ENCODE measurements at regions not wholly inside any gene's neighbourhood (a gene's known extent, or its start where the extent isn't known, plus 50 kb on each side); places are given as distances from the start of the nearest gene placed in this dataset.
"Not testable (repeated sequence)": the region's sequence is repeated elsewhere in the genome, so short reads cannot be mapped to it uniquely, and the experiment has no call there.

DNA sequence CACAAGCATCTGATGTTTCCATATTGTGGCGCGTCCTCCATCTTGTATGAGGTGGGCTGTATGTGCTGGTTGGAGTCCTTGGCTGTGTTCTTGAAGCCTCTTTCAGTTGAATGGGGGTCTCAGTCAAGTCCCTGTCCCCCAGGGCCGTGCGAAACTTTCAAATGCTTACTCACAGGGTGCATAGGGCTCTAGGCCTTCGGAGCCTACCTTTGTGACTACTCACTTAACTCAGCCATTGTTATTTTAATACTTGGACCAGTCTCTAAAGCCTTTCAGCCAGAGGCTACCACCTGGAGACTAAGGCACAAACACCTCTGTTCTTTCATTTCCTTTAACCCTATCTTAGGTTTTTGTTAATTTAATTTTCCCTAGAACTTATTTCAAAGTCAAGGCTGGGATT lies 785.9 kb downstream of the GATA3 start:
- Mint-ChIP-seq H3K4me3 (ENCODE audit: low read depth) (no peak overlapping the region), H3K4me1 (ENCODE audit: low read depth) (no peaks in the 10 kb centered on the region), H3K27ac (no peak overlapping the region), H3K27me3 (peaks cover 3% of the 10 kb centered on the region), H3K9me3 (ENCODE audit: low read depth) (peaks cover 4% of the 10 kb centered on the region), H3K36me3 (ENCODE audit: insufficient read depth) (peaks cover 3% of the 10 kb centered on the region)
- DNase-seq (ENCODE audit: low spot score, unreplicated experiment) = no peak
- no peak for TF ChIP-seq CTCF (IDR thresholded peaks at IDR 0.05; ENCODE audit: unreplicated experiment)

GRCh38 chr10:8844141-8844540 lies 789.7 kb downstream of the GATA3 start:
- H3K4me3 Mint-ChIP-seq (ENCODE audit: low read depth) = no peak overlapping the region
- TF ChIP-seq CTCF (IDR thresholded peaks at IDR 0.05; ENCODE audit: unreplicated experiment) = no peak
- DNase-seq (ENCODE audit: low spot score, unreplicated experiment) = no peak
- H3K36me3 Mint-ChIP-seq (ENCODE audit: insufficient read depth) = peaks cover 3% of the 10 kb centered on the region
- H3K27ac Mint-ChIP-seq = no peak overlapping the region
- H3K9me3 Mint-ChIP-seq (ENCODE audit: low read depth) = peaks cover 2% of the 10 kb centered on the region
- H3K4me1 Mint-ChIP-seq (ENCODE audit: low read depth) = no peaks in the 10 kb centered on the region
- H3K27me3 Mint-ChIP-seq = peaks cover 7% of the 10 kb centered on the region

GRCh38 chr10:8852546-8852945 lies 798.1 kb downstream of the GATA3 start:
- peaks cover 17% of the 10 kb centered on the region for H3K27me3 Mint-ChIP-seq

GRCh38 chr10:8853048-8853447 lies 798.6 kb downstream of the GATA3 start:
- Mint-ChIP-seq H3K4me1 (ENCODE audit: low read depth) (no peaks in the 10 kb centered on the region), H3K36me3 (ENCODE audit: insufficient read depth) (no peaks in the 10 kb centered on the region), H3K9me3 (ENCODE audit: low read depth) (no peaks in the 10 kb centered on the region), H3K27me3 (peaks cover 18% of the 10 kb centered on the region), H3K4me3 (ENCODE audit: low read depth) (no peak overlapping the region), H3K27ac (no peak overlapping the region)
- DNase-seq (ENCODE audit: low spot score, unreplicated experiment) = no peak
- TF ChIP-seq CTCF (IDR thresholded peaks at IDR 0.05; ENCODE audit: unreplicated experiment) = no peak

More at GRCh38 chr10:8852546-8852945, 798.1 kb downstream of the GATA3 start:
- Mint-ChIP-seq H3K9me3 (ENCODE audit: low read depth) (no peaks in the 10 kb centered on the region), H3K27ac (no peak overlapping the region), H3K4me3 (ENCODE audit: low read depth) (no peak overlapping the region), H3K36me3 (ENCODE audit: insufficient read depth) (no peaks in the 10 kb centered on the region), H3K4me1 (ENCODE audit: low read depth) (no peaks in the 10 kb centered on the region)
- no peak for TF ChIP-seq CTCF (IDR thresholded peaks at IDR 0.05; ENCODE audit: unreplicated experiment)
- DNase-seq (ENCODE audit: low spot score, unreplicated experiment) = no peak

DNA sequence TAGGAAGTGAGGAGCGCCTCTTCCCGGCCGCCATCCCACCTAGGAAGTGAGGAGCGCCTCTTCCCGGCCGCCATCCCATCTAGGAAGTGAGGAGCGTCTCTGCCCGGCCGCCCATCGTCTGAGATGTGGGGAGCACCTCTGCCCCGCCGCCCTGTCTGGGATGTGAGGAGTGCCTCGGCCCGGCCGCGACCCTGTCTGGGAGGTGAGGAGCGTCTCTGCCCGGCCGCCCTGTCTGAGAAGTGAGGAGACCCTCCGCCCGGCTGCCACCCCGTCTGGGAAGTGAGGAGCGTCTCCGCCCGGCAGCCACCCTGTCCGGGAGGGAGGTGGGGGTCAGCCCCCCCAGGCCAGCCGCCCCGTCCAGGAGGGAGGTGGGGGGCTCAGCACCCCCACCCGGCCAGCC lies 814.4 kb downstream of the GATA3 start:
- H3K4me1 Mint-ChIP-seq (ENCODE audit: low read depth); H3K27me3 Mint-ChIP-seq; DNase-seq (ENCODE audit: low spot score, unreplicated experiment); H3K9me3 Mint-ChIP-seq (ENCODE audit: low read depth); H3K27ac Mint-ChIP-seq; H3K4me3 Mint-ChIP-seq (ENCODE audit: low read depth); H3K36me3 Mint-ChIP-seq (ENCODE audit: insufficient read depth): not testable (repeated sequence)

- no peaks in the 10 kb centered on the region for H3K36me3 Mint-ChIP-seq (ENCODE audit: insufficient read depth)
- H3K9me3 Mint-ChIP-seq (ENCODE audit: low read depth) = no peaks in the 10 kb centered on the region
- no peaks in the 10 kb centered on the region for H3K4me1 Mint-ChIP-seq (ENCODE audit: low read depth)
- no peak overlapping the region for H3K27ac Mint-ChIP-seq
- no peak for DNase-seq (ENCODE audit: low spot score, unreplicated experiment)
- peaks cover 15% of the 10 kb centered on the region for H3K27me3 Mint-ChIP-seq
- no peak overlapping the region for H3K4me3 Mint-ChIP-seq (ENCODE audit: low read depth)
- TF ChIP-seq CTCF (IDR thresholded peaks at IDR 0.05; ENCODE audit: unreplicated experiment) = no peak
These were observed 818.8 kb downstream of the GATA3 start for GRCh38 chr10:8873310-8873709.

Data from progenitor cell of endocrine pancreas (in vitro differentiated cells).